NCI-H2081 treated with DMSO at 0.1 percent for 48 hours (cell line): ENCODE measurements at regions not wholly inside any gene's neighbourhood (a gene's known extent, or its start where the extent isn't known, plus 50 kb on each side); places are given as distances from the start of the nearest gene placed in this dataset.
"Not testable (repeated sequence)": the region's sequence is repeated elsewhere in the genome, so short reads cannot be mapped to it uniquely, and the experiment has no call there.

Source experiments
- DNase-seq: peaks from one replicate; lab custom pipeline; 2025; lab: John Stamatoyannopoulos, UW

- no peak for DNase-seq
These were observed 89.2 kb upstream of the STMND1 start for GRCh38 chr6:17012421-17013225.

- no peak for DNase-seq
These were observed 89.9 kb upstream of the STMND1 start for GRCh38 chr6:17011985-17012384.

- DNase-seq = no peak
These were observed 94.1 kb upstream of the STMND1 start for GRCh38 chr6:17007749-17008148.

DNA sequence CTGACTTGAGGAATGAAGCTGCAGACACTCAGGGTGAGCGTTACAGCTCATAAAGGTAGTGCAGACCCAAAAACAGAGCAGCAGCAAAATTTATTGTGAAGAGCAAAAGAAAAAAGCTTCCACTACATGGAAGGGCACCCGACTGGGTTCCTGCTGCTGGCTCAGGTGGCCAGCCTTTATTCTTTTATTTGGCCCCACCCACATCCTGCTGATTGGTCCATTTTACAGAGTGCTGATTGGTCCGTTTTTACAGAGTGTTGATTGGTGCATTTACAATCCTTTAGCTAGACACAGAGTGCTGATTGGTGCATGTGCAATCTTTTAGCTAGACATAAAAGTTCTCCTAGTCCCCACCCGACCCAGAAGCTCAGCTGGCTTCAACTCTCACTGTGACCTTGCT lies 95.3 kb upstream of the STMND1 start:
- no peak for DNase-seq

GRCh38 chr6:17004269-17004668 lies 97.6 kb upstream of the STMND1 start:
- DNase-seq = no peak

GRCh38 chr6:17002123-17002522 lies 99.7 kb upstream of the STMND1 start:
- DNase-seq = no peak

- no peak for DNase-seq
These were observed 100.7 kb upstream of the STMND1 start for GRCh38 chr6:17001188-17001587.

- no peak for DNase-seq
These were observed 102.1 kb upstream of the STMND1 start for GRCh38 chr6:16999491-17000436.

DNA sequence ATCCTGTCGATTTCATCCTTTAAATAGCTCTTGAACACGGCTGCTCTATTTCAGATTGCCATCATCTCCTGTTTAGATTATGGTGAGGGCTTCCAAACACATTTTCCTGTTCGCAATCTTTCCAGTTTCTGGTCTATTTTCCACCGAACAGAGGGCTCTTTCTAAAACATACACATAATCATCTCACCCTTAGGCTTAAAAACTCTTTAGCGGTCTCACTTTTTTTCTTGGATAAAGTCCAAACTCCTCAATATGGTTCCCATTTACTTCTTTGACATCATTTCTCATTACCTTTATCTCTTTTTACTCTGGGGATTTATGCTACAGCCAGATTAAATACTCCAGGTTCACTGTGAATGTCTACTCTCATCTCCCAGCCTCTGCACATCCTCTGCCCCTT lies 103.4 kb upstream of the STMND1 start:
- DNase-seq = no peak

DNA sequence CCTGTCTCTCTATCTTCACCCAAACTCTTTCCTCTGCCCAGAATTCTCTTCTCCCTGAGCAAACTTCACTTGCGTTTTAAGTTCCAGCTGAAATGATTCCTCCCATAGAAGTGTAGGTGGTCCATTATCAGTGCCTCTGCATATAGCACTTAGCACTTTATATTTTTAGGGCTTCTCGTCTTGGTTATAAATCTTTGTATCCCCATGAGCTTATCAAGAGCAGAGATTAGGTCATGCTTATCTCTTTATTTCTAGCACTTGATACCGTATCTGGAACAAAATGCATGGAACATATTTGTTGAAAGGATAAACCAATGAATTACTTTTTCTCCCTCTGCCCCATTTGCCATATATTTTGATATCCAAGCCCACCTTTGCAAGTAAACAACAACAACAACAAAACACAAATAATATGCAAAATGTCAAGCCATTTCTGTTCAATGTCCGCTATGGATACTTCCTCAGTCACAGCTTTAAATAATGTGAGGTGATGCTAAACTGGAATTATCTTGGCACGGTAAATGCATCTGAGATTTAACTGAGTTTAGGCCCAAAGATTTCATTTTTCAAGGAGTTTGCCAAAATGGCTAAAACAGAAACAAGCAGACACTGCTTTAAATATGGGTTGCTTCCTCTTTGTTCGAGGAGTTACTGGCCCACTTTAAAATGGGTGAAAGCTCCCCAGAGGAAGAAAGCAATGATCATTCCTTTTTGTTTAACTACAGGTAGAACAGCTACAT lies 106.2 kb upstream of the STMND1 start:
- DNase-seq = no peak

DNA sequence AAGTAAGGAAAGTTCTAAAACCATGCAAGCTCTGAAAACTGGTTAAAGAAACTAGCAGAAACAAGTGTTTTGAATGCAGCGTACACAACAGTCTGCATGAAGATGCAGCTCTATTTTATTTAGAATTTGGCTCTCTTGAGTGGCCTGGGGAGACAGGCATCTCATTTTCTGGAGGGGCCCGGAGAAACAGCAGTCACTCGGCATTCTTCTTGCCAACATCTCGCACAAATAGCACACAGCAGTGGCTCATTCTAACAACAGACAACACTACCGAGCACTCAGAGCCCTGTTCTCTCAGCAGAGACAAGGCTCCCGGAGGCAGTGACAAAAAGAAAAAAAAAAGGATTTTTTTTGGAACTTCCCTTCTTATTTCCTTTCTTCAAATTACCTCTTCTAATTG lies 108.5 kb upstream of the STMND1 start:
- DNase-seq = no peak

DNA sequence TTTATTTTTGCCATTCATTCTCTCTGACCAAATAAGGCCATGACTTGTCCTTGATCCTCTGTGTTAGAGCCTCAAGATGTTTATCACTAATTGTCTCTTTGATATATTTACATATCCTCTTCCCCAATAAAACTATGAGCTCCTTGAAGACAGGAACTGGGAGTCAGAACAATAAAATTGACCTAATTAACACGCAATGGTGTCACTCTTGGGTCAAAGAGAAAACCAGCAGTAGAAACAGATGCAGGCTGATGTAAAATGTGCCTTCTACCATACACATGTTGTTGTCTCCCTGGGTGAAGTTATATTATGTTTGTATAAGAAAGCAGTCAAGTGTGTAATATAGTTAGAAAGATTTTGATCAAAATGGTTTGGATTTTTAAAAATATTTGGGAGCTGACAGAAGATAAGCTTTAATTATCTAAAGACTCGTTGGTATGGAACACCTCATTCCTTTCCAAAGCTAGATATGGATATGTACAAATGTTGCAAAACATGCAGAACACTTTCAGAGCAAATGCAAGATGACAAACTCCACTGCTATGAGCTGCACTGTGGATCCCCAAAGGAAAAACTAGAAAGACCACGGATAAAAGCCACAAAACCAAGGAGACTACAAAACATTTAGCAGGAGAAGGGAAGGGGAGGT lies 109.7 kb upstream of the STMND1 start:
- DNase-seq = no peak

GRCh38 chr6:16989976-16990375 lies 111.9 kb upstream of the STMND1 start:
- not testable (repeated sequence) for DNase-seq

DNA sequence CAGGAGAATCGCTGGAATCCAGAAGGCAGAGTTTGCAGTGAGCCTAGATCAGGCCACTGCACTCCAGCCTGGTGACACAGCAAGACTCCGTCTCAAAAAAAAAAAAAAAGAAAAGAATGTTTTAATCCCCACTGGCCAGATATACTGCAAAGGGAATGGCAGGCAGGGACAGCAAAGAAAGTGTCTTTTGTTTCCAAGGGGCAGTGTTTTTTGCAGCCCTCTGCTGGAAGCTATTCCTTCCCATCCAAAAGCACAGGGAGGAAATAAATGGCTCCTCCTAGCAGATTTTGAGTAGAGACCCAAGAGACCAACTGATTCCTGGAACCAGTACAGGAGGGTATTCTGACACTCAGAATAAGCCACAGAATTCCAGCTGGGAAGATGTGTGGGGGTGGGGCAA lies 112.5 kb upstream of the STMND1 start:
- DNase-seq = no peak

DNA sequence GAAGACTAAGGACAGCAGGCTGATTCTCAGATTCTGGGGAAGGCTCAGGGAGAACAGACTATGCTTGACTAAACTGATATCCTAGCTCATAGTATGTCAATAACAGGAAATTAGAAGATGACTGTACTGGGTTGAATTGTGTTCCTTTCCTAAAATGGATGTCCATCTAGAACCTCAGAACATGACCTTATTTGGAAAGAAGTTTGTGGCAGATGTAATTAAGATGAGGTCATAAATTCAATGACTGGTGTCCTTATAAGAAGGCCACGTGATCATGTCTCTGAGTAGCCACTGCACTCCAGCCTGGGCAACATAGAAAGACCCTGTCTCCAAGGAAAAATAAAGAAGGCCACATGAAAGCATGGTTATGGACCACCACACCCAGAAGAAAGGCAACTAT lies 113.9 kb upstream of the STMND1 start:
- no peak for DNase-seq

DNA sequence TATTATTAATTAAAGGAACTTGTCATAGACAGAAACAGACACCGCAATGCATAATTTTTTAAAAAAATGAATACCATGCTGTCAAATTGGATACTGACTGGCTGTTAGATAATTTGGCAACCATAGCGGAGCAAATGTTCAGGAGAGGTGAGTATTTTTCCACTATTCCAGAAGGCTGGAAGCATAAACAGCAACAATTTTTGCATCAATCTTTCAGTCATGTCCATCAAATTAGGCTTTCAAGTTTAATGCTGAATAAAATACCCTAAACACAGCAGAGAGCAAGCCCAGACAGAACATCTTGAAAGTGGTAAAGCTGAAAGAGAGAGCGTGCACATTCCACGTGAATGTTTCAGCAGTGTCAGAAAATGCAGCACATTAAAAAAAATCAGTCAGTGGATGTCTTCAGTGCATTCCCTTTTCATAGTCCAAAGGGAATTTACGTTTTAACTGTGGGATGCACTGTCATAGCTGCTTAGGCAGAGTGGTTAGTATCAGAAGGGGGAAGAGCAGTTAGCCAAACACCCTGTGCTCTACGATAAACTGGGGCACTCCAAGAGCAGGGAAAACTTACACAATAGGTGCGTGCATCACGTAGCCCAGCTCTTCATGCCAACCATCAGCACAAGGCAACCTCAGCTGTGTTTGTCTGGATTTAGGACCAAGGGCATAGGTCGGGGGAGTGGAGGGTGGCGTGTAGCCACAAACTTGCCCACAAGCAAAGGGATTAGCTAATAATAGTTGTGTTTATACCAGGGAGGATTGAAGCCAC lies 116.2 kb upstream of the STMND1 start:
- DNase-seq = no peak

- no peak for DNase-seq
These were observed 119.0 kb upstream of the STMND1 start for GRCh38 chr6:16982807-16983206.

GRCh38 chr6:16979677-16980370 lies 122.0 kb upstream of the STMND1 start:
- no peak for DNase-seq

- DNase-seq = no peak
These were observed 123.2 kb upstream of the STMND1 start for GRCh38 chr6:16978686-16979085.

DNA sequence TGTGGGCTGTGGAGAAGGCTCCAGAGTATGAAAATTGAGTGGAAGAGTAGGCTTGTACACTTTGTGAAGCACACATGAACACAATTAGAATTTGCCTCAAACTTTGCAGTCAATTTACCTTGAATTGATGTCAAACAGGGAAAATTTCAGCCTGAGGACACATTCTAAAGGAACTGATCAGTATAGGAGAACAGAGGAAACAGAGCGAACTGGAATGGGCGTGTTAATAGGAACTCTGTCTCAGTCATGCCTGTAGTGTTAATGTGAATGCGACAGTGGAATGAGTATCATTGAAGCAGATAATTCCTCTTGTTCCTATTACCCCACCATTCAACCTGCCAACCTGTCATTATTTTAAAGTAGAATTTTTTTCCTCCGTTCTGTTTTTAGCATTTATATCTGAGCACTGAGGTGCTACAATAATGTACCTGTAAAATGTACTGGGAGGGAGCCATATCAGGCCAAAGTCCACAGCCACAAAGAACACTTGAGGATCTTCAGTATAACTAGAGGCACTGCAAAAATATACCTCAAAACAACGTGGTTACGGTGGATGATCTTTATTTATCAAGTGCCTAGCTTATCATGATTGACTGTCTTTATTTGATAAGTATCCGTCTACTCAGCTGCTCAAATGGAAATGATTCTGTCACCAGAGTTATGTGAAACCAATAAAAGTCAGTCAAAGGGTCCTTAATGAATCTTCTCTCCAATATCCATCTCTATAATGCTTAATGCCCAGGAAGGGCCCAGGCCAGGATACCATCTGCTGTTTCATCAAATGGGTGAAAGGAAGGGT lies 125.3 kb upstream of the STMND1 start:
- no peak for DNase-seq
